ENCODE measurements at regions not wholly inside any gene's neighbourhood (a gene's known extent, or its start where the extent isn't known, plus 50 kb on each side); places are given as distances from the start of the nearest gene placed in this dataset.

DNA sequence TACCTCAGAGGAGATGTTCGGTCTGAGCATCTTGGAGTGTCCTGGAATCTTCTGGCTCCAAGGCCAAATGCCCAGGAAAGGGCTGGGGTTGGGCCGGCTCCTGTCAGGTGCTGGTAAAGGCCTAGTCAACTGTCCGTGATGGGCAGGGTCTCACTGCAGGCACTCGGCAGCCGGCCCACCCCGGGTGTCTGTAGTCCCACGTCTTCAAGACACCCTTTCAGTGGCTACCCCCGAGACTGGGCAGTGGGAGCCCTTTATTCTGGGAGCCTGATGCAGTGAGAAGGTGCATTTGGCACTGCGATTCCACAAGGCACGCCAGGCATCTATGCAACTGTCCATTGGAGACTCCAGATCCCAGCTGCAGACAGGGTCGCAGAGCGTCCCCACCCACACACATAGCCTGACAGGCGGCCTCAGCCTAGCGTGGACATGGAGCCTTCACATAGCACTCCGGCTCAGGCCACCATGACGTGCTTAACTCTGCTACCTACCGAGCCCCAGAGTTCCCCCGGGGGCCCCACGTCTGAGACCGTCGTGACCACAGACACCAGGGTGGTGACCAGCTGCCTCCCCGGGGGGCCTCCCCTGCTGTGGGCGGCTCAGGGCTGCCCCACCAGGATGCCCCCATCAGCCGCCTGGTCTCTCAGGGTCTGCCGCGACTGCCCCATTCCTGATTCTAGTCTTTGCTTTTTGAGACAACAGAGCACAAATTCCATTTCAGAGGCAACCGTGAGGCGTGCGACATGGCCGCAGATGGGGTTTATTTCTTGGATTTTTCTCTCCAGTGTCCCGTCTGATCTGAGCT lies 331.8 kb upstream of the SFSWAP start:
- H3K36me3 ChIP-seq (ENCODE audit: control insufficient read depth, insufficient read depth, low read length), result no peaks in the 10 kb centered on the region
- H3K4me3 ChIP-seq (ENCODE audit: low read depth, low read length), result no peak overlapping the region
- POLR2A ChIA-PET, result no interaction called here
- CTCF ChIA-PET, result no interaction called here
- DNase-seq (ENCODE audit: low read depth), result no peak
- H3K27me3 ChIP-seq (ENCODE audit: control insufficient read depth, insufficient read depth, low read length), result no peaks in the 10 kb centered on the region
- no peak for TF ChIP-seq CTCF (IDR thresholded peaks at IDR 0.05; ENCODE audit: insufficient read depth, low read depth, low read length)

- Histone ChIP-seq H3K4me3 (ENCODE audit: low read depth, low read length) (no peak overlapping the region), H3K36me3 (ENCODE audit: control insufficient read depth, insufficient read depth, low read length) (no peaks in the 10 kb centered on the region), H3K27me3 (ENCODE audit: control insufficient read depth, insufficient read depth, low read length) (no peaks in the 10 kb centered on the region)
- no peak for TF ChIP-seq CTCF (IDR thresholded peaks at IDR 0.05; ENCODE audit: insufficient read depth, low read depth, low read length)
- CTCF ChIA-PET, result no interaction called here
- POLR2A ChIA-PET, result no interaction called here
- no peak for DNase-seq (ENCODE audit: low read depth)
These were observed 331.2 kb upstream of the SFSWAP start for GRCh38 chr12:131379738-131380137.

- ChIA-PET CTCF (interaction anchor here (0.7 kb wide), 1 partner anchor 142 kb away, joined by 3 read pairs; no protein-coding TSS in a partner anchor), POLR2A (no interaction called here)
- Histone ChIP-seq H3K36me3 (ENCODE audit: control insufficient read depth, insufficient read depth, low read length) (no peaks in the 10 kb centered on the region), H3K27me3 (ENCODE audit: control insufficient read depth, insufficient read depth, low read length) (no peaks in the 10 kb centered on the region), H3K4me3 (ENCODE audit: low read depth, low read length) (no peak overlapping the region)
- no peak for TF ChIP-seq CTCF (IDR thresholded peaks at IDR 0.05; ENCODE audit: insufficient read depth, low read depth, low read length)
- no peak for DNase-seq (ENCODE audit: low read depth)
These were observed 330.5 kb upstream of the SFSWAP start for GRCh38 chr12:131380220-131380964.

DNA sequence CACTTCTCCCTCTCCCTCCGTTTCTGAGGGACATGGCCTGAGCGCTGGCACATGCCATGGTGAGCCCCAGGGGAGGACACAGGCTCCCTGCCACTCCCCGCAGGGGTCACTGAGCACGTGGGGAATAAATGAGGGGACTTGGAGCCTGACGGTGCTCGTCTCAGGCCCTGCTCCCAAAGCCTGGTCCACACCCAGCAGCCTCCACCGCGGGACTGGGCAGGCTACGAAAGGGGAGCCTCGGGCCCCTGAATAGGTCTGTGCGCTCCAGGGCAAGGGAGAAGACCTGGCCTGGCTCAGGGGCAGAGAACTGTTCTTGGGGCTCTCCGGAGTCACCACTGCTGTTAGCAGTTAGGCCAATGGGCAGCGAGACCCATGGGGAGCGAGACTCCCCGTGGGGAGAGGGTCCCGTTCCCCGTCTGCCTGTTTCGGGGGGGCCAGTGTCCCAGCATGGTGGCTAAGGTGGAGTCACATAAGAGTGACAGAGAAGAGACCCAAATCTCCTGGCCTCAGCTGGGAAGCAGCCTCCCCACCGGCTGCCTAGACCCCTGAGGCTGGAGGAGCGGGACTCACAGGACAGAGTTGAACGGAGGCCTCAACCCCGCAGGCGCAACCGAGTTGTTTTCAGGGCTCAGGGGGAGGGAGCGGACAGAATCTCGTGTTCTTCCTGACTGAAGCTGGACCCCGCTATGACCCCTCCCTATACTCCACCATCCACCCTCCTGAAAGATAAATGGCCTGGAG lies 329.8 kb upstream of the SFSWAP start:
- H3K4me3 ChIP-seq (ENCODE audit: low read depth, low read length), result no peak overlapping the region
- no peak for TF ChIP-seq CTCF (IDR thresholded peaks at IDR 0.05; ENCODE audit: insufficient read depth, low read depth, low read length)
- ChIA-PET POLR2A (no interaction called here), CTCF (interaction anchor here (0.7 kb wide), 1 partner anchor 142 kb away, joined by 3 read pairs; no protein-coding TSS in a partner anchor)
- H3K36me3 ChIP-seq (ENCODE audit: control insufficient read depth, insufficient read depth, low read length), result no peaks in the 10 kb centered on the region
- H3K27me3 ChIP-seq (ENCODE audit: control insufficient read depth, insufficient read depth, low read length), result no peaks in the 10 kb centered on the region
- DNase-seq (ENCODE audit: low read depth), result no peak
